Glomerular visceral epithelial cell (primary cell): ENCODE measurements at regions not wholly inside any gene's neighbourhood (a gene's known extent, or its start where the extent isn't known, plus 50 kb on each side); places are given as distances from the start of the nearest gene placed in this dataset.

Experiments
- DNase-seq: peaks from one replicate; pipeline ENCODE4 v3.0.0-alpha.2; 2016; ENCODE audit errors: extremely low spot score

DNA sequence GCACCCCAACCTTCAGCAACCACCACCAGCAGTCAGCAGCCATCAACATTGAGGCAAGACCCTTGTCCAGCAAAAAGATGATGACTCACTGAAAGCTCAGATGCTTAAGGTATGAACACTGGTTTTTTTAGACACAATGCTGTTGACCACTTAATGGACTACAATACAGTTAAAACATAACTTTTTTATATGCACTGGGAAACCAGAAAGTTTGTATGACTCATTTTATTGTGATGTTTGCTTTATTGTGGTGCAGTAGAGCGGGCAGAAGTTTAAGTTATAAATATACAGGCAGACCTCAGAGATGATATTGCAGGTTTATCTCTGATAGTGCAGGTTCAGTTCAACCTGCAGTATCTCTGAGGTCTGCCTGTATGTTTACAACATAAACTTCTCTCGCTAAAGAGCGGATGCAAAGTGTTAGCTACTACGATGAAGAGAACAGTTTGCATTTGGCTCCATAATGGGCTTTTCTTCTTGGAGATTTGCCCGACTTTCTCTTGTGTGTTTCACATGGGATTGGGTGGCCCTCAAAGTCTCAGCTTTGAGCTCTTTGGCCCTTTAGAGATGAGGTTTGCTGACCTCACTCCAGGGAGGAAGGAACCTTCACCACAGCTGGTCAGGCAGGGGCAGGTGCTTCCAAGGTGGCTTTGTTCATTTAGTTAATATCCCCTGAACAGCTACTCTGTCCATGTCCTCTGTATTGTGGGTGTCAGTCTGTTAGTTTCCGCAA is 84.4 kb upstream of the SHH start:
- no peak for DNase-seq

DNA sequence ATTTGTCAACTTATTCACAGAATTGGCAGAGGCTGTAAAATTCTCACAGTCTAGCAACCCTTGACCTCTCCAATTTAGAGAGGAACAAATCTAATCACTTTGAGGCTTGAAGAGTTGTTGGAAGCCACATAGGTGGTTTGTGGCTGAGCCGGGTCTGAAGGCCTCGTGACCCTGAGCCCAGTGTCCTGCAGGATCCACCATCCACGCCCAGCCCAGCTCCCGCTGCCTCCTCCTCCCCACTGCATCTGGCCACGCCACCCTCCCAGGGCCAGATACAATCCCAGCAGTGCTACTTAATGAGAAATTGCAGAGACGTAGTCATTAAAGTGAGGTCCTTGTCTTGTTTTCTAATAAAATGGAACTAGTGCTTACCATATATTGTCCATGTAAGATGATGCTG is 81.4 kb upstream of the SHH start:
- DNase-seq: no peak

DNA sequence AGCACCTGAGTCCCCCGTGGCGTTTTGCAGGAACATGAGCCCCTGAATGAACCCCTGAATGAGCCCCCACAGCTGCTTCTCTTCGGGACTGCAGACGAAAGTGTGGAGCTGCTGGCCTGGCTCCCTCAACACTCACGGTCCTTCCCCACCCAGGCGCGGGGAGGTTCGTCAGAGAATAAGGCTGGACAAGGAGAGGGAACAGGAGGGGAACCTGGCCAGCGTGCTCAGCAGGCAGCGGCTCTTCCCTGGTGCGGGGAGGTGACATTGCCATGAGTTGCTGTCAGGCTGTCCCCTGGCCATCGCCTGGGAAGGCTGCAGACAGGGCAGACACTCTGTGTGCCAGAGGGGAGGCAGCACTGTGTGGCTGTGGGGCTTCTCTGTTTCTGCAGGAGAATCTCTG is 80.9 kb upstream of the SHH start:
- no peak for DNase-seq

DNA sequence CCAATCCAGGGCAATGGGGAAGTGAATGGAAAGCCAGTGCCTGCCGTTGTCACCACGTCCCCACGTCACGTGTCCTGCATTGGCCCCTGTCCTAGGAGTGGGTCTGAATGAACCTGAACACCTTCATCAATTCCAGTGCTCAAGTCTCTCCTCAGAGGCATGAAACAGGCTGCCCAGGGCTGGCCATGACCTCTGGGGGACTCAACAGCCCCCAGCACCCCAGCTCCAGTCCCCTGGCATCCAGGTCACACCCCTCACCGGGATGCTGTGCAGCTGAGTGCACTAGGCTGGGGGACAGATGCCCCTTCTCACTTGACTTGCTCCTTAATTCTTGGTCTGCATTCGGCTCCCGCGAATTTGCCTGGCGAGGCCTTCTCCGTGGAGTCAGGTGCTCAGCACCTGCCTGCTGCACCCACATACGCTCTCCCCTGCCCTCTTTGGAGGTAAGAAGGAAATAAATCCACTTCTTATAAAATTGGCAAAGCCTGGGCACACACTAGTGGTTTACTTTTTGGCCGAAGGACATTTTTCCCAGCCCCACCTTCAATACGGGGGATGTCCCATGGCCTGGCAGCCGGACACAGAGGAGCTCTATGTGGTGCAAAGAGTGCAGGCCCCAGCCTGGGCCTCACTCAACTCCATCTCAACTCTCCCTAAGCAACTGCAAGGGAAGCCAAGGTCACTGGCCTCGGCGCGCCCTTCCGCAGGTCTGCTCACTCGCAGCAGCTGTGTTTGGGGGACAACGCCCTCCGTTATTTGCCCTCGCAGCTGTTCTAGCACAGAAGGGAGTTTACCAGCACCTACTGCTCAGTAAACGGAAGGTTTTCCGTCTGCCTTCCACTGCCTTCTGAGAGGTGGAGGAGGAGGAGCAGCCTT is 77.6 kb upstream of the SHH start:
- DNase-seq: no peak

DNA sequence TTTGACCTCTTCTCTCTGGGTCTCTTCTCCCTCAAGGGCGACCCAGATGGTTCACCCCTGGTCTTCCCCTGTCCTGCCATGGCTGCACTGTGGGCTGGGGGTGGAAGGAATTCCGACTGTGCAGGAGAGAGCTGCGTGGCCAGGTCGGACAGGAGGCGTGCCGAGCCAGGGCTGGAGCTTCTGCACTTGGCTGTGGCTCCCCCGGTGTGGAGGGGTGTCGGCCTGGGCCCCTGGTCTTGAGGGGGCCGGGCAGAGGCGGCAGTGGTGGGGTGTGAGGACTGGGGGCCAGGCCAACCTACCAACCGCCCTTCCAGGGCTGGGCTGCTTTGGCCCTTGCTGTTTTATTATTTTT is 74.9 kb upstream of the SHH start:
- no peak for DNase-seq

DNA sequence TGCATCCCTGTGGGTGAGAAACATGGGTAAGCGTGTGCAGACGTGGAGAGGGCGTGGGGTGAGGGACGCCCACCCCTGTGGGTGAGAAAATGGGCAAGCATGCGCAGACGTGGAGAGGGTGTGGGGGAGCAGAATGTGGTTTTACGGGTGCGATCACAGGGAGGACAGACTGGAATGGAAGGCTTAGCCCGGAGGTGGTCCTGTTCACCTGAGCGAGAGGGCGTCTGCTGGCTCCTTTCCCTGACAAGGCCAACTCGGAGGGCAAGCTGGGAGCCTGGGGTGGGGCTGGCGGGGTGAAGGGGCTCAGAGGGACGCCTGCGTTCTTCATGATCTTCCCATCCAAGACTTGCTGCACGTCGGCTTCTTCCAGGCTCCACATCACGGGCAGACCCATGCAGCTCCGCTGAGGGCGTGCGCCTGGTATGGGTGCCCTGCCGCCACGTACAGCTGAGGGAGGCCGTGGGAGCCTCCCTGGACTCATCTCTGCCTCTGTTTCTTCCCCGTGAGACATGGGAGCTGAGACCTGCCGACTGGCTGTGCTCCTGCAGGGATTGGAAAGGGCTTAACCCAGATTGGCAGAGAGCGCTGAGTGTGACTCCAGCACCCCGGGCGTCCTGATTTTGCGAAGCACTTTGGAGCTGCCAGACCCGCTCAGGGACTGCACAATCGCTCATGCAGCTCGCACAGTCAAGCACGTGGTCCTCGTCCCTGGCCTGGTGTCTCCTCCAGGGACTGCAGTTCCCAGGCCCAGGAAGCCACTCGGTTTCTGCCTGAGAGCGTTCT is 74.3 kb upstream of the SHH start:
- no peak for DNase-seq

DNA sequence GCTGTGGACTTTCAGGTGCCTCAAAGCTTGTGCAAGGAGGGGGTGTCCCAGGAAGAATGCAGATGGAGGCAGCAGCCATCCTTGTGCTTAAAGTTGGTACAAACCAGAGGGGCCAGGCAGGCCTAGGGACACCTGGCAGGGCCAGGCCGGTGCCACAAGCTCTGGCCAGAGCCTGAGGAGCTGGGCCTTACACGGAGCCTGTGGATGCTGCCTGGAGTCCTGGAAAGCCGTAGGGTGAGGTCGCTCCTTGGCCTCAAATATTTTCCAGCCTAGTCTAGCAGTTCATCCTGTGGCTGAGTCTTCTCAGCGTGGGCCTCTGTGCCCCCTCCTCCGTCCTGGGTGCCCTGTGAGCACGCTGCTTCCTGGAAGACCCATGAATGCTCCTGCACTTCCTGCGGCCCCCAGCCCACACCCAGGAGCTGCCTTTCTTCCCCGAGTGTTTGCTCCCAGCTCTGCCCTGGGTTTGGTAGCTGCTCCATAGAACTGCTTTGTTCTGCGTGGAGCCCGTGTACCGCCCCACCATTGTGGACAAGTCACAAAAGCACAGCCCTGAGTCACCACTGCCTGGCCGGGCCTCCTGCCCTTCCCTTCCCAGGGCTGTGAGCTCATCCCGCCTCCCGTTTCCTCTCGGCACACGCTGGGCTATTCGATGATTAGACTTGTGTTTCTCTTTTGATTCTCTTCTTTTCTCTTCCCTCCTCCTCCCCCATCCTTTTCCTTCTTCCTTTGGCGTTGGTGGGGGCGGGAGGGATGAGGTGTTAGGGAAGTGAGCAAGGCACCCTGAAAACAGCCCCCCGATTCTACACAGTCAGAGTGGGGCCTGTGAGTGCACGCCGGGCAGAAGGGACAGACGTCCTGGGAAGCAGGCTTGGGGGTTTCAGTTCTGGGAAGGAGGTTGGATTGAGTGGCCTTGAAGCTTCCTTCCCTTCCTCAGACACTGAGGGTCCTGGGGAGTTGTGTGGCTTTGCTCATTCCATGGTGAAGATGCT is 73.2 kb upstream of the SHH start:
- DNase-seq: peak; percentile 49

DNA sequence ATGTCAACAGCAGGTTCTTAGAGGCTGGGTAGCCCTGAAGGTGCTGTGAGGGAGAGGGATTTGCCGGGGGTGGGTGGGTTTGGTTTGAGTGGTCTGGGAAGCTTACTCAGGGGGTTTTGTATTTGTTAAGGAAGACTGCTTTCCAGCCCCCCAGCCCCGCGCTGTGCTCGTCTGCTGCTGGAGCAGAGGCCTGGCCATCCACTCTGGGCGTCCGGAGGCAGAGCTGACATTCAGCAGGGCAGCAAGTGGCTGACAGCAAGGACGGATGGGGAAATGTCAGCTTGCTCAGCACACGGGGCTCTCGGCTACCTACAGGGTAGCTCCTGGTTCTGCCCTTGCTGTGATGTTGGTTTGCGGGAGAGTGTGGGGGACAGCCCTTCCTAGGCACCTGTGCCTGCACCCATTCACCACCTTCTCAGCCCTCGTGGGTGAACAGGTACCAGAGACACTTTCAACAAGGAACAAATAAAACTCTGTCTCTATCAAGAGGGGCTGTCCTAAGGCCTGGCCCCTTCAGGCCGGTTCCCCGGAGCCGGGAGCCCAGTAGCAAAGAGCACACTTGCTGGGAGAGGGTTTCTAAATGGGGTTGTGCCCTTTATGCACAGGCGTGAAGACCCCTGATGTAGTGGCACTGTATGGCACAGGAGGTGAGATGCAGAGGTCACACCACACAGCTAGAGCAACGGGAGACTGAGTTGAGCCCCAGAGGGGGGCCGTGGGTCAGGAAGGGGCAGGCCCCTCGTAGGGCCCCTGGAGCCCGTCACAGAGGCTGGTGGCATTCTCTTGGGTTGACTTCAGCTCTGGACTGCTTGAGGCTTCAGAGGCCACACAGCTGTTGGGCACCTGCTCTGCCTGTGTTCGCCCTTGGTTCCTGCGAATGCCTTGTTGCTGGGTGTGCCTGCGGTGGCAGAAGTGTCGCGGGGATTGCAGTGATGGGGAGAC is 72.2 kb upstream of the SHH start:
- DNase-seq: no peak

DNA sequence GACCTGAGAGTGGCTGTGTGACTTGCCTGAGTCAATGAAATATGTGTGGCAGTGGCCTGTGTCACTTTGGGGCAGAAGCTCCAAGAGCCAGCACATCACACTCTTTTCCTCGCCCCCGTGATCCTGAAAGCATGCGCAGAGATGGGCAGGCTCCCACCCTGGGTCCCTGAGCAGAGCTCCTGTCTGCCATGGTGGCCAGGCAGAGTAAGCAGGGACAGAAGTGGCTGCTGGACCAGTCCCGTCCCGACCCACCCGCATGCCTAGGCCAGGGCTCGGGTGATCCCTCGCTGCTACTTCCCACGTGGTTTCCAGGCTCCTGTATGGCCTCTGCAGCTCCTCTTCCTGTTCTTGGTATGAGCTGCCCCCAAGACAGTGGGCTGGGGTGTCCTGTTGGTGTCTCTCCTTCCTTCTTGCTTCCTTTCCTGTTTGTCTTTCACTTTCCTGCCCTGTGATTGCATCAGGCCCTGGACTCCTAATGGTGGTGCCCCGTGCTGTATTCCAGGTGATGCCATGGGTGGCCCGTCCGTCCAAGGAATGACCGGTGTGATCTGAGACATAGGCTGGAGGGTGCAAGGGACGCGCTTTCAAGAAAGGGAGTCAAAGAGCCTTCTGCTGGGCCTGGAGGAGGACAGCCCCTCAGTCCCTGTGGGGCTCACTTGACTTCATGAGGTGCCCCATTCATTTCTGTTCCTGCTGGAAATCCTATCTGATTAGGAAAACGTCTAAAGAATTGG is 71.4 kb upstream of the SHH start:
- no peak for DNase-seq

DNA sequence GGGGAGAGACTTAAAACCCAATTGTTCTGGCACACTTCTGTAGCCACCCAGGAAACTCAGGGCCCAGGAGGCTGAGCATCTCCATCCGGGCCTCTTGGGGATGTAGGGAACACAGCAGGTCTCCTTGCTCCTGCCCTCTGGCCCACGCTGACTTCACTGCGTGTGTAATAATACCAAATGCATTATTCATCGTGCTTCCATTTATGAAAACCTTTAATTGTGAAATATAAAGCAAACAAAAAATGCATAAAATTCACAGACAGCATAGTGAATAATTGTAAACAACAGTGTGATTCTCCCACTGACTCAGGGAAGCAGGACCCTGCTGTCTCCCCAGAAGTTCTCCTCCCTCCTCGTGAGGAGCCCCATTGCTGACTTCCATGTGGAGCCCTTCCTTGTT is 70.3 kb upstream of the SHH start:
- no peak for DNase-seq

DNA sequence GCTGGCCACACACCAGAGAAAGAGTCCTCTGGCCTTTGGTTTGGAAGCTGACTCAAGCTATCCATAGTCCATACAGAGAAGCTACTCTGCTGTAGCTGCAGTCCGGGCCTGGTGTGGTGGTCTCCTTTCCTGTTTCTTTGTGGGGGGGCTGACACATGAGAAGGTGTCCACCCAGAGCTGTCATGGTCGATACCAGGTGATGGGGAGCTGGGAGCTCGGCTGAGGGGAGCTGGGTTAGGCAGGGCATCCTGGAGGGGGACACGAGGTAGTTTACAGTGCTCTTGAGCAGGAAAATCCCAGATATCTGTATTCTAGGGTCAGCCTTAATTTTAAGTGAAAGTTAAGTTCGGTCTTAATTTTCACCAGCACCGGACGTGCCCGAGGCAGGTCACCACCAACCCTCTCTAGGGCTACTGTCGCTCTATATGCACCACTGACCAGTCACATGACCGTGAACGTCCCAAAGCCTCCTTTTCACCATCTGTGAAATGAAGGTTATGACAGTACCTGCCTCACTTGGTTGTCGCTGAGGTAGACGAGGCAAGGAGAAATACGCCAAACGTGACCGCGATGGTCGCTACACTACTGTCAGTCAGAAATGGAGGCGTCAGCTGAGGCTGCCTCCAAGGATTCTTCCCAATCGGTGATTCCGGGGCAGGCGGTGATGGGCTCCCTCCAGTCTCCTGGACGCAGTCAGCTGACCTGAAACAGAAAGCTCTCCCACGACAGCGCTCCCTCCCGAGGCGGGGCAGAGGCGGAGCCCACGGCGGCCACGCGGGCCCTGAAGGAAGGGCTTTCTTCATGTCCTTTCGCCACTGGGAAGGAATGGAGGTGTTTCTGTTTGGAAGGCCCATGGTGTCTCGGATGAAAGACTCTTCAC is 69.4 kb upstream of the SHH start:
- no peak for DNase-seq

DNA sequence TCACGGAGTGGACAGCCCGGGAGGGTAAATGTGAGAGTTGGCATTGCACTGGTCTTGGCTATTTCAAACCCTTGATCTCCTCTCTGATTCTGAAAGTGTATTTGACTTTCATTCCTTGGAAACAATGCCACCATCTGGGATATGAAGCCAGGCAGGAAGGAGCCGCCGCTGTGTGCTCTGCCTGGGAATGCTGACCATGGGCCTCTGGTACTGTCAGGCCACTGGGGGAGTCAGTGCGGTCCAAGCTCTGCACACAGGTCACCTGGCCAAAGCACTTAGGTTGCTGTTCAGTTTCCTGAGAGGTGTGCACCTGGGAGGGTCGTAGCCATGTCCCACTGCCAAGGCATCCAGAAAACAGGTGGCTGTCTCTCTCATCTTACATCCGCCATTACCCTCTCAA is 68.5 kb upstream of the SHH start:
- DNase-seq: no peak

DNA sequence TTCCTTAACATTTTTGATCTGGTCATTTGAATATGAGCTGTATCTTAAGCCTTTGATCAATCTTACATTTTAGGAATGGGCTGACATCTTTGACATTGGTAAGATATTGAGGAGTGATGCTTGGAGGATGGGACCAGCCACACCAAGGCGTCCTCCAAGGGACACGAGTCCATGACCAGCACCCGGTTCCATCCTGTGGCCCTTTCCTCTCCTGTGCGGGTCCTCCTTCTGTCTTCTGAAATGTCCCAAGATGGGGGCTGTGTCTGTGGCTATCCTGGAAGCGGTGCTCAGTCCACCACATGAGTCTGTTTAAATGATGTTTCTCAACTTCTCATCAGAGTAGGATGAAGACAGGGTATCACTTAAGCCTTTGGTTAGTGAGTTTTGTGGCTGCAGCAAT is 67.3 kb upstream of the SHH start:
- DNase-seq: no peak

DNA sequence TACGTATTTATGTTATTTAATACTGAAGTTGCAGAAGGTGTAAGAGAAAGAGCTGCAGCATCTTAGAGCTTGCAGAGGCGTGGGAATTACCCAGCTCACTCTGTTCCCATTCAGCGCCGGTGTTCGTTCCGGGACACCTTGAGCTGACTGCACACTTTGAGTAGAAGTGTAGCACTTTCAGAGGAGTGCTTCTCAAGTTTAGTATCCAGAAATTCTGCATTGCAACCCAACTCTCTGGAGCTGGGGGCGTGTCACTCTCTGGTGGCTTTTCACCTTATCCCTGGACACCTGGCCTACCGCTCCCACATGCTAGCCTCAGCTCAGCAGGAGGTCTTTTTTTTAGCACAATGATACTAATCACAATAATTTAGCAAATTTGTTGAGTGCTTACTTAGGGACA is 66.4 kb upstream of the SHH start:
- DNase-seq: no peak

DNA sequence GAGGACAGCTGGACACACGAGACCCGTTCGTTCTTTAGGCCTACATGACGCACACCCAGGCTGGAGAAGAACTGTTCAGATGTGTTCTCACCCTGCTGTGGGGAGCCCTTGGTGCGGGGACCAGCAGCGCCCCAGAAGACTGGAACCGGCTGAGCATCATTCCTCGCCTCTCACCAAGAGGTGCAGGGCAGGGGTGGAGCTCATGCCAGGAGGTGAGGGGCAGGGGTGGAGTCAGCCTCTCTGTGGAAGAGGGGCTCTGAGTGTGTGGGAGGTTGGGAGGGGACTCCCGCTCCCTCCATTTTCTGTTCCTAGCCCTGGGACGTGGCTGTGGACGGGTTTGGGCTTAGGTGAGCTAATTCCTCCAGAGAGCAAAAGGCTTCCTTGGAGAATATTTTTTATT is 66.0 kb upstream of the SHH start:
- DNase-seq: no peak

DNA sequence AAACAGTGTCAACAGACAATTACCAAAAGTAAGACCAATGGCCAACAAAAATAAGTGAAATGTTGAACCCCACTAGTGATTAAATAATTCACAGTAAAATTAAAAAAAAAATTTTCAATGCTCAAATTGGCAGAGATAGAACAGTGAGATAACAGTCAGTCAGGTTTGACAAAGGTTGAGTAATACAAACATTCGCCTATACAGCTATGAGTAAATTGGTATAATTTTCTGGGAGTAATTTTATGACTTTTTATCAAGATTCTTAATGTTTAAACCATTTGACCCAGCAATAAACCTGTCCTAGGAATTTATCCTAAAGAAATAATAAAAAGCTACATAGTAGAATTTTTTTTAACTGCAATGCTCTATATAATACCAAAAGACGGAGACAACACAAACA is 64.9 kb upstream of the SHH start:
- DNase-seq: no peak

DNA sequence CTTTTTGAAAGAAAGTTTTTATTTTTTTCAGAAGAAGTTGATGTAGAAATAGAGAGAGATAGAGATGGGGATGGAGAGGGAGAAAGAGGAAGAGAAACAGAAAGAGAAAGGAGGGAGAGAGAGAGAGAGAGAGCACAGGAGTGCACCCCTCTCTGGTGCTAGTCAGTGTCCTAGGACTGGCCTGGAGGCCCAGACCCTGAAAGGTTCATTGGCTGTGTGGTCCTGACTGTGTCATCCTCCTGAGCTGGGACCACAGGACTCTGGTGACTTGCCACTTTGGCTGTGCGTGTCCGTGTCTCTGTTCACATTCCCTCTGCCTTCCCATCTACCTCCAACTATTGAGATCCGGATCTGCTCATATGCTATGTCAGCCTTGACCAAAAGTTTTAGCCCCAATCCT is 62.1 kb upstream of the SHH start:
- DNase-seq: no peak

DNA sequence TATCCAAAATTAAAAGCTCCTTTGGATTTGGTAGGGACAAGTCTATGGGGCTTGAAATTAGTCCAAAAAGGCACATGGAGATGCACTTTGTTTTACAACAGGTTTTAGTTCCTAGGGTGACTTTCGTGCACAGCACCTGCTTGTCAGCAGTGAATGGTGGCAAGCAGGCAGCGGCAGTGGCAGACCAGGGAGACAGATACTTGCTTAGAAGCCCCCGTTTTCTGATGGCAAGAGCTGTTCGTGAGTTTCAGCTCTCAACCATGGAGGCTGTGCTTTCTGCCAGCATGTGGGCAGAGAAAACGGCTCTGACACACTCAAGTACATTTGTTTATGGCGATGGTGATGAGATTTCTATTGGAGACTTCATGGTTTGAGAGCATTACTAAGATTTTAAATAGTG is 61.7 kb upstream of the SHH start:
- no peak for DNase-seq
